ENCODE measurements at regions not wholly inside any gene's neighbourhood (a gene's known extent, or its start where the extent isn't known, plus 50 kb on each side); places are given as distances from the start of the nearest gene placed in this dataset.

GRCh38 chr14:53333809-53334208, 180.7 kb upstream of the DDHD1 start:
- TF ChIP-seq POLR2AphosphoS5 (IDR thresholded peaks at IDR 0.05; ENCODE audit: low read depth) (no peak), EZH2phosphoT487 (IDR thresholded peaks at IDR 0.05; ENCODE audit: unreplicated experiment) (no peak), EZH2 (IDR thresholded peaks at IDR 0.05; ENCODE audit: low read depth, unreplicated experiment) (no peak), NANOG (IDR thresholded peaks at IDR 0.05; ENCODE audit: borderline replicate concordance) (no peak), JUNB (IDR thresholded peaks at IDR 0.05; ENCODE audit: unreplicated experiment) (no peak), ZNF331 (CRISPR knock-in tag; IDR thresholded peaks at IDR 0.05; ENCODE audit: low read depth) (no peak), CREB1 (CRISPR knock-in tag; IDR thresholded peaks at IDR 0.05; ENCODE audit: low read depth) (no peak)
- TF ChIP-seq, protein P1, sequence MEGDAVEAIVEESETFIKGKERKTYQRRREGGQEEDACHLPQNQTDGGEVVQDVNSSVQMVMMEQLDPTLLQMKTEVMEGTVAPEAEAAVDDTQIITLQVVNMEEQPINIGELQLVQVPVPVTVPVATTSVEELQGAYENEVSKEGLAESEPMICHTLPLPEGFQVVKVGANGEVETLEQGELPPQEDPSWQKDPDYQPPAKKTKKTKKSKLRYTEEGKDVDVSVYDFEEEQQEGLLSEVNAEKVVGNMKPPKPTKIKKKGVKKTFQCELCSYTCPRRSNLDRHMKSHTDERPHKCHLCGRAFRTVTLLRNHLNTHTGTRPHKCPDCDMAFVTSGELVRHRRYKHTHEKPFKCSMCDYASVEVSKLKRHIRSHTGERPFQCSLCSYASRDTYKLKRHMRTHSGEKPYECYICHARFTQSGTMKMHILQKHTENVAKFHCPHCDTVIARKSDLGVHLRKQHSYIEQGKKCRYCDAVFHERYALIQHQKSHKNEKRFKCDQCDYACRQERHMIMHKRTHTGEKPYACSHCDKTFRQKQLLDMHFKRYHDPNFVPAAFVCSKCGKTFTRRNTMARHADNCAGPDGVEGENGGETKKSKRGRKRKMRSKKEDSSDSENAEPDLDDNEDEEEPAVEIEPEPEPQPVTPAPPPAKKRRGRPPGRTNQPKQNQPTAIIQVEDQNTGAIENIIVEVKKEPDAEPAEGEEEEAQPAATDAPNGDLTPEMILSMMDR (conservative IDR thresholded peaks at IDR 0.05; ENCODE audit: low read depth in 2 of 2), result no peak

All from GM23338 (cell line).